Vagina (tissue), 2 donors: ENCODE measurements at regions not wholly inside any gene's neighbourhood (a gene's known extent, or its start where the extent isn't known, plus 50 kb on each side); places are given as distances from the start of the nearest gene placed in this dataset.

Experiments
- DNase-seq, 2 donors: peaks; one replicate each; pipeline ENCODE4 v3.0.0-alpha.2; 2017; ENCODE audit errors: extremely low spot score in 2 of 2
- H3K27ac ChIP-seq: fragments of 200-600 bp; sonication (generic); one replicate; pipeline ENCODE4 v1.5.1; 2019
- H3K27me3 ChIP-seq: fragments of 200-600 bp; sonication (generic); one replicate; pipeline ENCODE4 v1.5.1; 2019
- H3K36me3 ChIP-seq, 2 donors: fragments of 200-600 bp; sonication (generic); one replicate each; pipeline ENCODE4 v1.5.1; 2017 to 2019
- H3K4me1 ChIP-seq: fragments of 200-600 bp; sonication (generic); one replicate; pipeline ENCODE4 v1.5.1; 2019
- H3K4me3 ChIP-seq, 2 donors: fragments of 200-600 bp; sonication (generic); 1 replicate in 1 of 2; 2 replicates in 1 of 2; pipeline ENCODE4 v1.5.1; 2016 to 2019
- H3K9me3 ChIP-seq: fragments of 200-600 bp; sonication (generic); one replicate; pipeline ENCODE4 v1.5.1; 2019
- CTCF ChIP-seq, 3 experiments: fragments of 450-650 bp in 2 of 3; fragments of 200-600 bp in 1 of 3; sonication (generic) in 1 of 3; IDR thresholded peaks; one replicate each; pipeline ENCODE4 v1.5.1; 2017 to 2019; ENCODE audit warnings: antibody characterized with exemption in 3 of 3, mild to moderate bottlenecking in 2 of 3, moderate library complexity in 2 of 3
- POLR2A ChIP-seq, 2 donors: fragments of 450-650 bp; IDR thresholded peaks; one replicate each; pipeline ENCODE4 v1.6.1; 2017; ENCODE audit warnings: antibody characterized with exemption in 2 of 2, mild to moderate bottlenecking in 2 of 2, moderate library complexity in 2 of 2
- POLR2AphosphoS5 ChIP-seq, 2 donors: sonication (generic); formaldehyde crosslinking; IDR thresholded peaks; one replicate each; pipeline ENCODE4 v1.9.0; 2017; ENCODE audit warnings: antibody characterized with exemption in 2 of 2, mild to moderate bottlenecking in 2 of 2, low read depth in 1 of 2; ENCODE audit not compliant: insufficient read depth in 1 of 2
- intact Hi-C: fragments of 100-400 bp; cut with DNase I; formaldehyde crosslinking; loops from one replicate; pipeline ENCODE4 v1.15.1; 2023

- Histone ChIP-seq H3K4me1 (no peaks in the 10 kb centered on the region), H3K4me3 (no peak overlapping the region), H3K27me3 (no peaks in the 10 kb centered on the region), H3K9me3 (no peaks in the 10 kb centered on the region), H3K27ac (no peak overlapping the region), H3K36me3 (no peaks in the 10 kb centered on the region)
- DNase-seq, result no peak
- no peak for TF ChIP-seq POLR2AphosphoS5 (IDR thresholded peaks at IDR 0.05; ENCODE audit: insufficient read depth in 1 of 2, low read depth in 1 of 2)
- TF ChIP-seq CTCF (IDR thresholded peaks at IDR 0.05), result no peak
- TF ChIP-seq POLR2A (IDR thresholded peaks at IDR 0.05), result no peak
- intact Hi-C loops, result no loop called here
Measured at GRCh38 chrX:4878640-4879039, 1165.2 kb upstream of the PRKX start.

GRCh38 chrX:4876268-4876667 lies 1162.8 kb upstream of the PRKX start:
- Histone ChIP-seq H3K27ac (no peak overlapping the region), H3K27me3 (no peaks in the 10 kb centered on the region), H3K4me1 (no peaks in the 10 kb centered on the region), H3K4me3 (no peak overlapping the region), H3K9me3 (no peaks in the 10 kb centered on the region), H3K36me3 (no peaks in the 10 kb centered on the region)
- intact Hi-C loops, result no loop called here
- DNase-seq, result no peak
- no peak for TF ChIP-seq POLR2A (IDR thresholded peaks at IDR 0.05)
- TF ChIP-seq CTCF (IDR thresholded peaks at IDR 0.05), result no peak
- TF ChIP-seq POLR2AphosphoS5 (IDR thresholded peaks at IDR 0.05; ENCODE audit: insufficient read depth in 1 of 2, low read depth in 1 of 2), result no peak

- H3K27ac ChIP-seq, result no peak overlapping the region
- no peaks in the 10 kb centered on the region for H3K9me3 ChIP-seq
- no peaks in the 10 kb centered on the region for H3K36me3 ChIP-seq
- no peaks in the 10 kb centered on the region for H3K4me1 ChIP-seq
- DNase-seq, result no peak
- H3K4me3 ChIP-seq, result no peak overlapping the region
- H3K27me3 ChIP-seq, result no peaks in the 10 kb centered on the region
- TF ChIP-seq POLR2A (IDR thresholded peaks at IDR 0.05) (no peak), CTCF (IDR thresholded peaks at IDR 0.05) (no peak), POLR2AphosphoS5 (IDR thresholded peaks at IDR 0.05; ENCODE audit: insufficient read depth in 1 of 2, low read depth in 1 of 2) (no peak)
- intact Hi-C loops, result no loop called here
Measured at GRCh38 chrX:4851534-4851933, 1138.1 kb upstream of the PRKX start.

- no peak for DNase-seq
- no peak for TF ChIP-seq POLR2AphosphoS5 (IDR thresholded peaks at IDR 0.05; ENCODE audit: insufficient read depth in 1 of 2, low read depth in 1 of 2)
- TF ChIP-seq CTCF (IDR thresholded peaks at IDR 0.05), result no peak
- TF ChIP-seq POLR2A (IDR thresholded peaks at IDR 0.05), result no peak
- Histone ChIP-seq H3K4me1 (no peaks in the 10 kb centered on the region), H3K9me3 (no peaks in the 10 kb centered on the region), H3K27ac (no peak overlapping the region), H3K4me3 (no peak overlapping the region), H3K27me3 (no peaks in the 10 kb centered on the region), H3K36me3 (no peaks in the 10 kb centered on the region)
- intact Hi-C loops, result no loop called here
Measured at GRCh38 chrX:4850312-4850711, 1136.9 kb upstream of the PRKX start.

GRCh38 chrX:4844376-4844775 lies 1130.9 kb upstream of the PRKX start:
- Histone ChIP-seq H3K36me3 (no peaks in the 10 kb centered on the region), H3K27me3 (no peaks in the 10 kb centered on the region), H3K4me1 (no peaks in the 10 kb centered on the region), H3K9me3 (no peaks in the 10 kb centered on the region), H3K27ac (no peak overlapping the region), H3K4me3 (no peak overlapping the region)
- DNase-seq, result no peak
- intact Hi-C loops, result no loop called here
- TF ChIP-seq CTCF (IDR thresholded peaks at IDR 0.05) (no peak), POLR2A (IDR thresholded peaks at IDR 0.05) (no peak), POLR2AphosphoS5 (IDR thresholded peaks at IDR 0.05; ENCODE audit: insufficient read depth in 1 of 2, low read depth in 1 of 2) (no peak)
